H1 (cell line): ENCODE measurements at regions not wholly inside any gene's neighbourhood (a gene's known extent, or its start where the extent isn't known, plus 50 kb on each side); places are given as distances from the start of the nearest gene placed in this dataset.

Experiments used
- CTCF ChIA-PET: fragments of 300-600 bp; sonication (Branson Sonifier 250); formaldehyde crosslinking; loops from one replicate; lab custom pipeline; 2021; ENCODE audit not compliant: partially characterized antibody; lab: Charles Lee
- POLR2A ChIA-PET: fragments of 300-600 bp; sonication (Branson Sonifier 250); formaldehyde crosslinking; loops from one replicate; lab custom pipeline; 2021; ENCODE audit warnings: inconsistent platforms; ENCODE audit not compliant: partially characterized antibody; lab: Charles Lee
- DNase-seq, 2 experiments: peaks; one replicate each; pipeline versions ENCODE4 v3.0.0 to v3.0.0-alpha.2; 2010 to 2022; ENCODE audit warnings: low spot score in 2 of 2, low read depth in 1 of 2, mixed read lengths in 1 of 2
- FAIRE-seq: peaks from 2 replicates; lab custom pipeline; 2011; peaks lifted over from hg19 to GRCh38; lab: Jason Lieb, UNC
- H2AFZ ChIP-seq: 2 replicates; pipeline ENCODE4 v1.8.1; 2012; ENCODE audit warnings: low read length, inconsistent platforms
- H2AK5ac ChIP-seq: 2 replicates; pipeline ENCODE4 v1.6.1; 2013; ENCODE audit warnings: low read depth, low read length
- H2BK120ac ChIP-seq: replicated peaks from 2 replicates; pipeline ENCODE3; 2013; ENCODE audit warnings: low read depth, low read length, inconsistent platforms
- H2BK12ac ChIP-seq: 2 replicates; pipeline ENCODE4 v1.6.1; 2013; ENCODE audit warnings: low read depth, low read length
- H2BK15ac ChIP-seq: 2 replicates; pipeline ENCODE4 v1.6.1; 2013; ENCODE audit warnings: low read length
- H2BK20ac ChIP-seq: 2 replicates; pipeline ENCODE4 v1.6.1; 2013; ENCODE audit warnings: low read length
- H2BK5ac ChIP-seq: 2 replicates; pipeline ENCODE4 v1.6.1; 2013; ENCODE audit warnings: low read depth, low read length
- H3K14ac ChIP-seq: 2 replicates; pipeline ENCODE4 v1.6.1; 2013; ENCODE audit warnings: inconsistent platforms; ENCODE audit not compliant: insufficient read length
- H3K18ac ChIP-seq: 2 replicates; pipeline ENCODE4 v1.6.1; 2013; ENCODE audit warnings: low read length; ENCODE audit errors: extremely low read depth
- H3K23ac ChIP-seq: 2 replicates; pipeline ENCODE4 v1.6.1; 2013; ENCODE audit warnings: inconsistent platforms; ENCODE audit not compliant: insufficient read length
- H3K23me2 ChIP-seq: 2 replicates; pipeline ENCODE4 v1.6.1; 2013; ENCODE audit warnings: low read depth, low read length
- H3K27ac ChIP-seq: 2 replicates; pipeline ENCODE4 v1.6.1; 2011; ENCODE audit warnings: low read depth, low read length, inconsistent platforms
- H3K27me3 ChIP-seq, 4 experiments: replicated peaks in 1 of 4; 1 replicate in 1 of 4; 2 replicates in 3 of 4; pipeline versions ENCODE4 v1.6.1 to v1.8.1; 2011 to 2013; ENCODE audit warnings: low read length in 3 of 4, mild to moderate bottlenecking in 3 of 4, inconsistent platforms in 2 of 4, mixed read lengths in 2 of 4, moderate library complexity in 1 of 4; ENCODE audit not compliant: control insufficient read depth in 3 of 4, insufficient read depth in 3 of 4; ENCODE audit errors: extremely low read depth in 1 of 4
- H3K36me3 ChIP-seq, 4 experiments: 2 replicates each; pipeline versions ENCODE4 v1.6.1 to v1.8.1; 2011 to 2013; ENCODE audit warnings: mild to moderate bottlenecking in 4 of 4, low read length in 3 of 4, moderate library complexity in 2 of 4, control low read depth in 1 of 4, inconsistent platforms in 1 of 4; ENCODE audit not compliant: insufficient read depth in 4 of 4, control insufficient read depth in 2 of 4
- H3K4ac ChIP-seq: replicated peaks from 2 replicates; pipeline ENCODE3; 2013; ENCODE audit warnings: low read length, low read depth, mixed read lengths, inconsistent platforms; ENCODE audit not compliant: insufficient read length
- H3K4me1 ChIP-seq, 4 experiments: replicated peaks in 1 of 4; 1 replicate in 1 of 4; 2 replicates in 3 of 4; pipeline versions ENCODE4 v1.6.1 to v1.8.1; 2011 to 2013; ENCODE audit warnings: low read length in 3 of 4, inconsistent platforms in 2 of 4, mixed read lengths in 1 of 4; ENCODE audit not compliant: insufficient read depth in 4 of 4, control insufficient read depth in 3 of 4
- H3K4me2 ChIP-seq, 2 experiments: 2 replicates each; pipeline versions ENCODE4 v1.6.1 to v1.8.1; 2011 to 2013; ENCODE audit warnings: low read depth in 2 of 2, low read length in 2 of 2, control low read depth in 1 of 2, inconsistent platforms in 1 of 2, mild to moderate bottlenecking in 1 of 2; ENCODE audit not compliant: insufficient read depth in 1 of 2
- H3K4me3 ChIP-seq, 4 experiments: fragments of 200-600, 300-600 bp in 1 of 4; sonication (generic), shearing (Covaris generic), sonication (Bioruptor Twin) in 1 of 4; 2 replicates each; pipeline versions ENCODE4 v1.5.1 to v1.8.1; 2011 to 2016; ENCODE audit warnings: low read length in 4 of 4, low read depth in 3 of 4, control low read depth in 2 of 4, inconsistent platforms in 2 of 4, mild to moderate bottlenecking in 2 of 4, mixed read lengths in 1 of 4, moderate library complexity in 1 of 4; ENCODE audit not compliant: insufficient read depth in 2 of 4; ENCODE audit errors: extremely low read depth in 1 of 4
- H3K56ac ChIP-seq: replicated peaks from 2 replicates; pipeline ENCODE3; 2013; ENCODE audit warnings: low read depth, mild to moderate bottlenecking, mixed read lengths, low read length, inconsistent platforms; ENCODE audit not compliant: insufficient read length
- H3K79me1 ChIP-seq: 2 replicates; pipeline ENCODE4 v1.6.1; 2013; ENCODE audit warnings: low read depth, low read length, control low read depth
- H3K79me2 ChIP-seq, 2 experiments: 2 replicates each; pipeline versions ENCODE4 v1.6.1 to v1.8.1; 2012 to 2013; ENCODE audit warnings: low read length in 2 of 2, mild to moderate bottlenecking in 2 of 2, inconsistent platforms in 1 of 2; ENCODE audit not compliant: insufficient read depth in 2 of 2, control insufficient read depth in 1 of 2
- H3K9ac ChIP-seq, 4 experiments: replicated peaks in 1 of 4; 1 replicate in 1 of 4; 2 replicates in 3 of 4; pipeline versions ENCODE4 v1.6.1 to v1.8.1; 2011 to 2013; ENCODE audit warnings: low read depth in 3 of 4, low read length in 3 of 4, control low read depth in 2 of 4, mild to moderate bottlenecking in 2 of 4, moderate library complexity in 2 of 4, inconsistent platforms in 1 of 4; ENCODE audit errors: extremely low read depth in 1 of 4
- H3K9me3 ChIP-seq, 2 experiments: 2 replicates each; pipeline versions ENCODE4 v1.6.1 to v1.8.1; 2012 to 2013; ENCODE audit warnings: mild to moderate bottlenecking in 2 of 2, moderate library complexity in 2 of 2, control low read depth in 1 of 2, inconsistent platforms in 1 of 2, low read depth in 1 of 2, low read length in 1 of 2, mixed read lengths in 1 of 2; ENCODE audit not compliant: insufficient read depth in 2 of 2
- H4K20me1 ChIP-seq, 2 experiments: replicated peaks in 1 of 2; 2 replicates each; pipeline versions ENCODE3 to v1.8.1; 2011 to 2013; ENCODE audit warnings: inconsistent platforms in 2 of 2, low read length in 2 of 2, mild to moderate bottlenecking in 1 of 2; ENCODE audit not compliant: insufficient read depth in 2 of 2, control insufficient read depth in 1 of 2
- H4K5ac ChIP-seq: 2 replicates; pipeline ENCODE4 v1.6.1; 2013; ENCODE audit warnings: low read length, low read depth, mixed read lengths, inconsistent platforms; ENCODE audit not compliant: insufficient read length
- H4K8ac ChIP-seq: 2 replicates; pipeline ENCODE4 v1.8.0; 2013; ENCODE audit warnings: mild to moderate bottlenecking, moderate library complexity, low read length, inconsistent platforms; ENCODE audit not compliant: insufficient read depth; ENCODE audit errors: extremely low read depth
- H4K91ac ChIP-seq: replicated peaks from 2 replicates; pipeline ENCODE3; 2013; ENCODE audit warnings: low read length, mixed read lengths, inconsistent platforms; ENCODE audit not compliant: insufficient read length
- BCL11A ChIP-seq, 2 experiments: IDR thresholded peaks; one replicate each; pipeline ENCODE4 v1.6.1; 2011; ENCODE audit warnings: low read depth in 2 of 2, low read length in 2 of 2, mild to moderate bottlenecking in 2 of 2
- CBX5 ChIP-seq: fragments of 300-800, 300-1000 bp; sonication (generic); IDR thresholded peaks from 2 replicates; pipeline ENCODE4 v1.7.1; 2016; ENCODE audit warnings: antibody characterized with exemption, low read length, low read depth
- CHD1 ChIP-seq: IDR thresholded peaks from 2 replicates; pipeline ENCODE4 v1.6.1; 2012; ENCODE audit warnings: low read depth, low read length, improper control_type of control experiment
- CHD2 ChIP-seq: IDR thresholded peaks from 2 replicates; pipeline ENCODE4 v1.6.1; 2012; ENCODE audit warnings: low read length, improper control_type of control experiment
- CTBP2 ChIP-seq: IDR thresholded peaks from 2 replicates; pipeline ENCODE4 v1.7.0; 2011; ENCODE audit warnings: borderline replicate concordance, mild to moderate bottlenecking, moderate library complexity, mixed read lengths, low read length; ENCODE audit not compliant: insufficient read depth, insufficient read length
- JUN ChIP-seq: IDR thresholded peaks from 2 replicates; pipeline ENCODE4 v1.6.1; 2011; ENCODE audit warnings: low read depth, mild to moderate bottlenecking, improper control_type of control experiment, low read length
- NANOG ChIP-seq: IDR thresholded peaks from 2 replicates; pipeline ENCODE4 v1.6.1; 2011; ENCODE audit warnings: low read length, low read depth, mild to moderate bottlenecking, inconsistent platforms; ENCODE audit not compliant: insufficient read depth, poor library complexity, severe bottlenecking
- RNF2 ChIP-seq: fragments of 200-900, 300-1000 bp; sonication (generic); IDR thresholded peaks from 2 replicates; pipeline ENCODE4 v1.7.1; 2016; ENCODE audit warnings: borderline replicate concordance, low read depth, mild to moderate bottlenecking, antibody characterized with exemption, low read length; ENCODE audit not compliant: poor library complexity, severe bottlenecking; ENCODE audit errors: missing control alignments
- SAP30 ChIP-seq: fragments of 300-600 bp; sonication (generic); IDR thresholded peaks from 2 replicates; pipeline ENCODE4 v1.7.1; 2012; ENCODE audit warnings: low read length, moderate library complexity, mild to moderate bottlenecking, inconsistent platforms; ENCODE audit not compliant: insufficient read depth, insufficient replicate concordance
- SP1 ChIP-seq: IDR thresholded peaks from 2 replicates; pipeline ENCODE4 v1.6.1; 2011; ENCODE audit warnings: low read depth, low read length
- SRF ChIP-seq: IDR thresholded peaks from 2 replicates; pipeline ENCODE4 v1.6.1; 2011; ENCODE audit warnings: mild to moderate bottlenecking, low read depth, low read length, moderate library complexity
- ZNF274 ChIP-seq: IDR thresholded peaks from 2 replicates; pipeline ENCODE4 v1.7.0; 2012; ENCODE audit warnings: low read length, borderline replicate concordance; ENCODE audit errors: extremely low read depth
- WGBS, 2 experiments: shearing (Covaris generic) in 1 of 2; methylation state at CpG; one replicate each; pipeline versions ENCODE4 v1.1.6 to v1.1.7; 2013 to 2015; ENCODE audit warnings: low lambda C conversion rate in 2 of 2, mixed read lengths in 2 of 2, inconsistent platforms in 1 of 2, low coverage in 1 of 2, missing lambda C conversion rate in 1 of 2; ENCODE audit not compliant: insufficient replicate concordance in 2 of 2, insufficient coverage in 1 of 2, insufficient read length in 1 of 2; ENCODE audit errors: extremely low coverage in 1 of 2, missing lambda C conversion rate in 1 of 2; 5-methylcytosine and 5-hydroxymethylcytosine counted together

GRCh38 chr14:100658181-100658886 is 68.4 kb upstream of the DLK1 start:
- no peaks in the 10 kb centered on the region for H3K9me3 ChIP-seq
- POLR2A ChIA-PET, result no interaction called here
- no peaks in the 10 kb centered on the region for H3K79me1 ChIP-seq
- H2BK12ac ChIP-seq, result peak overlapping the region; percentile 50; the same call in 1 of the 2 replicates
- peak overlapping the region; percentile 61; the same call in 1 of the 2 replicates for H2BK15ac ChIP-seq
- H4K91ac ChIP-seq, result peak overlapping the region; percentile 17
- no peak overlapping the region for H3K23ac ChIP-seq
- no peak overlapping the region for H2AK5ac ChIP-seq
- peak overlapping the region; percentile 4 for H4K5ac ChIP-seq
- H3K4me1 ChIP-seq, result peaks cover 0 to 17% (median 7%) of the 10 kb centered on the region in 4 experiments; a peak in 5 of 7 replicates
- H2BK5ac ChIP-seq, result no peak overlapping the region
- no peak overlapping the region for H3K56ac ChIP-seq
- 60% methylated on average over 6 of the region's 6 CpGs; no CpG with 5 or more reads in 1 of the 2 experiments for WGBS, 2 experiments
- H3K14ac ChIP-seq, result no peak overlapping the region
- no peaks in the 10 kb centered on the region for H3K23me2 ChIP-seq
- no peak overlapping the region for H3K4me2 ChIP-seq
- H2BK20ac ChIP-seq, result no peak overlapping the region
- H2BK120ac ChIP-seq, result no peak overlapping the region
- DNase-seq, result no peak
- H3K4me3 ChIP-seq, result no peak overlapping the region
- no peaks in the 10 kb centered on the region for H4K20me1 ChIP-seq
- no peak overlapping the region; the same call in 1 of the 2 replicates for H3K18ac ChIP-seq
- no peak overlapping the region for H3K4ac ChIP-seq
- peak overlapping the region; percentile 85 for H4K8ac ChIP-seq
- no peak overlapping the region for H2AFZ ChIP-seq
- no peak for FAIRE-seq
- no peaks in the 10 kb centered on the region for H3K79me2 ChIP-seq
- peaks cover 0 to 8% (median 1%) of the 10 kb centered on the region in 4 experiments; a peak in 2 of 7 replicates for H3K27me3 ChIP-seq
- H3K9ac ChIP-seq, result no peak overlapping the region
- H3K36me3 ChIP-seq, result no peaks in the 10 kb centered on the region
- CTCF ChIA-PET, result interaction anchor here (0.6 to 9.5 kb wide), 15 partner anchors 14 to 272 kb away, joined by 3 to 109 read pairs (median 5); no protein-coding TSS in a partner anchor
- H3K27ac ChIP-seq, result no peak overlapping the region
- TF ChIP-seq JUN (no peak), ZNF274 (no peak), CBX5 (no peak), BCL11A (IDR thresholded peaks at IDR 0.05; ENCODE audit: low read depth in 2 of 2, low read length in 2 of 2) (no peak), CTBP2 (no peak), CHD1 (no peak), SRF (no peak), NANOG (no peak), CHD2 (no peak), RNF2 (no peak), SAP30 (no peak), SP1 (no peak)
